IMR-90 (cell line): ENCODE measurements at regions not wholly inside any gene's neighbourhood (a gene's known extent, or its start where the extent isn't known, plus 50 kb on each side); places are given as distances from the start of the nearest gene placed in this dataset.

Source experiments
- ATAC-seq: fragments of 200-7000 bp; cut with Tn5 transposase; 2 replicates; pipeline ENCODE4 v1.9.1; 2020; ENCODE audit warnings: low read depth, mild to moderate bottlenecking, moderate library complexity
- BruUV-seq: library from RNA; stranded (reverse); fragments of 400-500 nt; replicated peaks from 2 replicates; lab custom pipeline; 2021; lab: Mats Ljungman, UMichigan
- CTCF ChIA-PET: fragments of 300-600 bp; formaldehyde crosslinking; extraction: SDS; loops from one replicate; lab custom pipeline; 2021; ENCODE audit warnings: antibody characterized with exemption; lab: Yijun Ruan, JAX
- POLR2A ChIA-PET: fragments of 300-600 bp; sonication (Branson Sonifier 250); formaldehyde crosslinking; loops from one replicate; lab custom pipeline; 2022; ENCODE audit warnings: antibody characterized with exemption; ENCODE audit not compliant: unreplicated experiment; lab: Charles Lee
- DNase-seq: peaks from one replicate; pipeline ENCODE4 v3.0.0; 2013
- H2AFZ ChIP-seq: replicated peaks from 2 replicates; pipeline ENCODE3; 2013; ENCODE audit warnings: low read length, mild to moderate bottlenecking; ENCODE audit not compliant: poor library complexity
- H2AK5ac ChIP-seq: 2 replicates; pipeline ENCODE4 v1.6.1; 2013; ENCODE audit warnings: low read depth, low read length, inconsistent platforms
- H2AK9ac ChIP-seq: replicated peaks from 2 replicates; pipeline ENCODE3; 2013; ENCODE audit warnings: mild to moderate bottlenecking, low read depth, low read length, moderate library complexity; ENCODE audit not compliant: poor library complexity
- H2BK120ac ChIP-seq: 2 replicates; pipeline ENCODE4 v1.6.1; 2013; ENCODE audit warnings: low read depth, low read length, inconsistent platforms
- H2BK15ac ChIP-seq: 3 replicates; pipeline ENCODE4 v1.6.1; 2013; ENCODE audit warnings: low read depth, low read length, inconsistent platforms
- H2BK20ac ChIP-seq: 2 replicates; pipeline ENCODE4 v1.6.1; 2013; ENCODE audit warnings: low read depth, mild to moderate bottlenecking, inconsistent platforms, low read length, moderate library complexity
- H2BK5ac ChIP-seq: 2 replicates; pipeline ENCODE4 v1.6.1; 2013; ENCODE audit warnings: mild to moderate bottlenecking, low read depth, low read length, inconsistent platforms; ENCODE audit not compliant: poor library complexity, severe bottlenecking
- H3K14ac ChIP-seq: replicated peaks from 2 replicates; pipeline ENCODE4 v1.6.1; 2013; ENCODE audit warnings: low read depth, low read length, inconsistent platforms
- H3K18ac ChIP-seq: 2 replicates; pipeline ENCODE4 v1.6.1; 2013; ENCODE audit warnings: low read depth, low read length, control low read depth
- H3K23ac ChIP-seq: 2 replicates; pipeline ENCODE4 v1.6.1; 2013; ENCODE audit warnings: low read depth, low read length, inconsistent platforms
- H3K27ac ChIP-seq: 2 replicates; pipeline ENCODE4 v1.5.1; 2013; ENCODE audit warnings: mild to moderate bottlenecking, control low read depth, low read length; ENCODE audit not compliant: insufficient read depth
- H3K27me3 ChIP-seq: 2 replicates; pipeline ENCODE4 v1.6.1; 2013; ENCODE audit warnings: low read length; ENCODE audit not compliant: control insufficient read depth, insufficient read depth
- H3K36me3 ChIP-seq: 2 replicates; pipeline ENCODE4 v1.6.1; 2013; ENCODE audit warnings: low read length, mixed read lengths; ENCODE audit not compliant: control insufficient read depth, insufficient read depth
- H3K4ac ChIP-seq: 2 replicates; pipeline ENCODE4 v1.6.1; 2013; ENCODE audit warnings: low read depth, low read length, inconsistent platforms
- H3K4me1 ChIP-seq: 2 replicates; pipeline ENCODE4 v1.6.1; 2013; ENCODE audit warnings: low read length, mixed read lengths; ENCODE audit not compliant: control insufficient read depth, insufficient read depth
- H3K4me2 ChIP-seq: 2 replicates; pipeline ENCODE4 v1.6.1; 2013; ENCODE audit warnings: low read depth, mild to moderate bottlenecking, control low read depth, low read length, moderate library complexity
- H3K4me3 ChIP-seq: 2 replicates; pipeline ENCODE4 v1.5.1; 2013; ENCODE audit warnings: low read depth, mild to moderate bottlenecking, control low read depth, low read length, moderate library complexity; ENCODE audit not compliant: insufficient read depth
- H3K56ac ChIP-seq: 2 replicates; pipeline ENCODE4 v1.6.1; 2013; ENCODE audit warnings: low read length, inconsistent platforms; ENCODE audit not compliant: insufficient read depth; ENCODE audit errors: extremely low read depth
- H3K79me1 ChIP-seq, 2 experiments: 2 replicates each; pipeline ENCODE4 v1.6.1; 2013; ENCODE audit warnings: low read length in 2 of 2, inconsistent platforms in 1 of 2, low read depth in 1 of 2
- H3K9ac ChIP-seq: 2 replicates; pipeline ENCODE4 v1.6.1; 2013; ENCODE audit warnings: low read depth, low read length, control low read depth
- H3K9me1 ChIP-seq: 2 replicates; pipeline ENCODE4 v1.6.1; 2013; ENCODE audit warnings: low read length, inconsistent platforms; ENCODE audit not compliant: insufficient read depth
- H3K9me3 ChIP-seq: 2 replicates; pipeline ENCODE4 v1.6.1; 2013; ENCODE audit warnings: low read length; ENCODE audit not compliant: control insufficient read depth, insufficient read depth
- H4K20me1 ChIP-seq: 2 replicates; pipeline ENCODE4 v1.6.1; 2013; ENCODE audit warnings: low read length, inconsistent platforms; ENCODE audit not compliant: insufficient read depth
- H4K5ac ChIP-seq: 2 replicates; pipeline ENCODE4 v1.6.1; 2013; ENCODE audit warnings: mild to moderate bottlenecking, low read depth, low read length, control low read depth
- H4K8ac ChIP-seq, 2 experiments: 2 replicates each; pipeline ENCODE4 v1.6.1; 2013; ENCODE audit warnings: low read depth in 2 of 2, low read length in 2 of 2, control low read depth in 1 of 2, inconsistent platforms in 1 of 2
- H4K91ac ChIP-seq: 2 replicates; pipeline ENCODE4 v1.6.1; 2013; ENCODE audit warnings: low read depth, low read length, inconsistent platforms; ENCODE audit not compliant: insufficient read depth
- BHLHE40 ChIP-seq: fragments of 150-350 bp; IDR thresholded peaks from 2 replicates; pipeline ENCODE4 v1.6.1; 2016; ENCODE audit warnings: mild to moderate bottlenecking, low read depth, low read length
- CEBPB ChIP-seq: IDR thresholded peaks from 2 replicates; pipeline ENCODE4 v1.6.1; 2012; ENCODE audit warnings: low read depth, low read length, improper control_type of control experiment
- CHD1 ChIP-seq: IDR thresholded peaks from 2 replicates; pipeline ENCODE4 v1.6.1; 2012; ENCODE audit warnings: low read depth, low read length, improper control_type of control experiment
- CTCF ChIP-seq: conservative IDR thresholded peaks from 2 replicates; pipeline ENCODE4 v1.5.1; 2012; ENCODE audit warnings: mild to moderate bottlenecking, low read depth, low read length, improper control_type of control experiment
- ELK1 ChIP-seq: fragments of 150-350 bp; IDR thresholded peaks from 2 replicates; pipeline ENCODE4 v1.6.1; 2016; ENCODE audit warnings: low read depth, mild to moderate bottlenecking, low read length, moderate library complexity, borderline replicate concordance
- FOS ChIP-seq: fragments of 150-350 bp; IDR thresholded peaks from 2 replicates; pipeline ENCODE4 v1.6.1; 2016; ENCODE audit warnings: low read depth, low read length
- MAFK ChIP-seq: IDR thresholded peaks from 2 replicates; pipeline ENCODE4 v1.6.1; 2012; ENCODE audit warnings: low read depth, low read length, improper control_type of control experiment
- MAZ ChIP-seq: IDR thresholded peaks from 2 replicates; pipeline ENCODE4 v1.6.1; 2012; ENCODE audit warnings: low read depth, mild to moderate bottlenecking, low read length, improper control_type of control experiment, moderate library complexity, borderline replicate concordance
- MXI1 ChIP-seq: IDR thresholded peaks from 2 replicates; pipeline ENCODE4 v1.6.1; 2012; ENCODE audit warnings: low read depth, mild to moderate bottlenecking, low read length, moderate library complexity, borderline replicate concordance
- NFE2L2 ChIP-seq: fragments of 150-350 bp; IDR thresholded peaks from 2 replicates; pipeline ENCODE4 v1.6.1; 2016; ENCODE audit warnings: low read depth, mild to moderate bottlenecking, low read length
- POLR2A ChIP-seq: IDR thresholded peaks from 2 replicates; pipeline ENCODE4 v1.6.1; 2012; ENCODE audit warnings: mild to moderate bottlenecking, low read depth, low read length
- RAD21 ChIP-seq: IDR thresholded peaks from 2 replicates; pipeline ENCODE4 v1.6.1; 2012; ENCODE audit warnings: low read length, improper control_type of control experiment
- RCOR1 ChIP-seq: IDR thresholded peaks from 2 replicates; pipeline ENCODE4 v1.6.1; 2012; ENCODE audit warnings: mild to moderate bottlenecking, low read length, improper control_type of control experiment; ENCODE audit not compliant: insufficient replicate concordance
- RFX5 ChIP-seq: IDR thresholded peaks from 2 replicates; pipeline ENCODE4 v1.8.0; 2012; ENCODE audit warnings: low read depth, mild to moderate bottlenecking, low read length, moderate library complexity
- SMC3 ChIP-seq: fragments of 150-350 bp; IDR thresholded peaks from 2 replicates; pipeline ENCODE4 v1.6.1; 2016; ENCODE audit warnings: low read depth, mild to moderate bottlenecking, antibody characterized with exemption, low read length, moderate library complexity
- USF2 ChIP-seq: fragments of 150-350 bp; IDR thresholded peaks from 2 replicates; pipeline ENCODE4 v1.6.1; 2017; ENCODE audit warnings: mild to moderate bottlenecking, antibody characterized with exemption, low read length, low read depth
- WGBS, 2 experiments: methylation state at CpG; one replicate each; pipeline versions ENCODE4 v1.1.5 to v1.1.7; 2013; ENCODE audit warnings: missing lambda C conversion rate in 2 of 2; ENCODE audit not compliant: insufficient read length in 1 of 2; ENCODE audit errors: extremely low coverage in 2 of 2; 5-methylcytosine and 5-hydroxymethylcytosine counted together
- dilution Hi-C: fragments of 300-500 bp; cut with HindIII; formaldehyde crosslinking; loops from one replicate; pipeline ENCODE4 v1.14.3; 2018; ENCODE audit warnings: low sequenced_read_pairs; ENCODE audit not compliant: unreplicated experiment
- in situ Hi-C: fragments of 300-500 bp; cut with MboI; formaldehyde crosslinking; loops from 3 replicates; pipeline ENCODE4 v1.14.3; 2019; ENCODE audit warnings: low sequenced_read_pairs, inconsistent platforms, mixed read lengths
- intact Hi-C: fragments of 100-400 bp; cut with micrococcal nuclease; formaldehyde crosslinking; loops from 2 replicates; pipeline ENCODE4 v1.10.0; 2022

GRCh38 chr12:20967756-20968155 is 157.3 kb downstream of the SLCO1B3 start:
- in situ Hi-C loops: no loop called here
- Histone ChIP-seq H3K9ac (no peak overlapping the region), H4K5ac (no peak overlapping the region), H3K23ac (no peak overlapping the region), H3K56ac (no peak overlapping the region), H4K8ac (no peak overlapping the region), H3K4me3 (no peak overlapping the region), H3K4me2 (no peak overlapping the region), H3K79me1 (no peaks in the 10 kb centered on the region), H3K36me3 (no peaks in the 10 kb centered on the region), H4K20me1 (no peaks in the 10 kb centered on the region), H3K27me3 (no peaks in the 10 kb centered on the region), H2BK20ac (no peak overlapping the region), H2BK120ac (no peak overlapping the region), H3K9me3 (peaks cover 8% of the 10 kb centered on the region), H3K27ac (no peak overlapping the region), H3K9me1 (no peaks in the 10 kb centered on the region), H2AK9ac (no peak overlapping the region), H3K18ac (no peak overlapping the region), H3K14ac (no peak overlapping the region), H2AFZ (no peak overlapping the region), H2BK5ac (no peak overlapping the region), H3K4me1 (no peaks in the 10 kb centered on the region), H2BK15ac (no peak overlapping the region), H2AK5ac (no peak overlapping the region), H4K91ac (no peak overlapping the region), H3K4ac (no peak overlapping the region)
- dilution Hi-C loops: no loop called here
- intact Hi-C loops: no loop called here
- ChIA-PET CTCF (no interaction called here), POLR2A (no interaction called here)
- DNase-seq: no peak
- TF ChIP-seq FOS (no peak), RFX5 (no peak), RAD21 (no peak), MAFK (no peak), RCOR1 (no peak), MXI1 (no peak), SMC3 (no peak), BHLHE40 (no peak), ELK1 (no peak), USF2 (no peak), CTCF (no peak), MAZ (no peak), CHD1 (no peak), POLR2A (no peak), CEBPB (no peak), NFE2L2 (no peak)
- no CpG with 5 or more reads among the region's 1 CpG for WGBS, 2 experiments
- ATAC-seq: no peak
- BruUV-seq: no TSS peak
